H9 (cell line): ENCODE measurements at regions not wholly inside any gene's neighbourhood (a gene's known extent, or its start where the extent isn't known, plus 50 kb on each side); places are given as distances from the start of the nearest gene placed in this dataset.

Experiments used
- DNase-seq: peaks from one replicate; pipeline ENCODE4 v3.0.0-alpha.2; 2017
- H2AFZ ChIP-seq: one replicate; pipeline ENCODE4 v1.6.1; 2013; ENCODE audit warnings: mild to moderate bottlenecking, low read length, control low read depth, moderate library complexity
- H2AK5ac ChIP-seq: 2 replicates; pipeline ENCODE4 v1.6.1; 2013; ENCODE audit warnings: low read length, control low read depth, mixed read lengths; ENCODE audit not compliant: insufficient read length
- H2BK120ac ChIP-seq: one replicate; pipeline ENCODE4 v1.6.1; 2013; ENCODE audit warnings: low read depth, mild to moderate bottlenecking, low read length, control low read depth, inconsistent platforms; ENCODE audit not compliant: poor library complexity, severe bottlenecking
- H2BK12ac ChIP-seq: 2 replicates; pipeline ENCODE4 v1.6.1; 2013; ENCODE audit warnings: low read length, control low read depth, mixed read lengths, low read depth; ENCODE audit not compliant: insufficient read length
- H2BK15ac ChIP-seq: 2 replicates; pipeline ENCODE4 v1.6.1; 2013; ENCODE audit warnings: low read depth, low read length, control low read depth
- H2BK20ac ChIP-seq: one replicate; pipeline ENCODE4 v1.6.1; 2013; ENCODE audit warnings: low read depth, mild to moderate bottlenecking, low read length, control low read depth, inconsistent platforms; ENCODE audit not compliant: poor library complexity, severe bottlenecking
- H2BK5ac ChIP-seq: 2 replicates; pipeline ENCODE4 v1.6.1; 2013; ENCODE audit warnings: low read length, control low read depth, mixed read lengths; ENCODE audit not compliant: insufficient read length
- H3K14ac ChIP-seq: 2 replicates; pipeline ENCODE4 v1.6.1; 2013; ENCODE audit warnings: low read length, control low read depth; ENCODE audit not compliant: insufficient read depth
- H3K18ac ChIP-seq: 2 replicates; pipeline ENCODE4 v1.6.1; 2013; ENCODE audit warnings: low read depth, mild to moderate bottlenecking, mixed read lengths, low read length, control low read depth; ENCODE audit not compliant: insufficient read length
- H3K23ac ChIP-seq: 2 replicates; pipeline ENCODE4 v1.6.1; 2013; ENCODE audit warnings: low read length, control low read depth, mixed read lengths, low read depth; ENCODE audit not compliant: insufficient read length
- H3K23me2 ChIP-seq: 2 replicates; pipeline ENCODE4 v1.6.1; 2013; ENCODE audit warnings: low read depth, mild to moderate bottlenecking, mixed read lengths, low read length, control low read depth; ENCODE audit not compliant: insufficient read length, poor library complexity, severe bottlenecking
- H3K27ac ChIP-seq: 2 replicates; pipeline ENCODE4 v1.5.1; 2013; ENCODE audit warnings: low read length, control low read depth, mixed read lengths, low read depth; ENCODE audit not compliant: insufficient read length
- H3K27me3 ChIP-seq: 2 replicates; pipeline ENCODE4 v1.6.1; 2013; ENCODE audit warnings: low read length, control low read depth, inconsistent platforms; ENCODE audit not compliant: insufficient read depth
- H3K4ac ChIP-seq: 2 replicates; pipeline ENCODE4 v1.6.1; 2013; ENCODE audit warnings: low read depth, mild to moderate bottlenecking, control low read depth, inconsistent platforms, low read length, moderate library complexity
- H3K4me1 ChIP-seq: 2 replicates; pipeline ENCODE4 v1.6.1; 2013; ENCODE audit warnings: low read length, control low read depth, inconsistent platforms; ENCODE audit not compliant: insufficient read depth
- H3K4me2 ChIP-seq: 2 replicates; pipeline ENCODE4 v1.6.1; 2013; ENCODE audit warnings: low read length, control low read depth, mixed read lengths; ENCODE audit not compliant: insufficient read length, insufficient read depth
- H3K56ac ChIP-seq: 2 replicates; pipeline ENCODE4 v1.6.1; 2013; ENCODE audit warnings: low read depth, mild to moderate bottlenecking, mixed read lengths, low read length, control low read depth; ENCODE audit not compliant: insufficient read length
- H3K79me1 ChIP-seq: 2 replicates; pipeline ENCODE4 v1.6.1; 2013; ENCODE audit warnings: low read depth, mild to moderate bottlenecking, moderate library complexity, low read length, control low read depth, inconsistent platforms; ENCODE audit not compliant: insufficient read depth, poor library complexity, severe bottlenecking
- H3K79me2 ChIP-seq: 2 replicates; pipeline ENCODE4 v1.6.1; 2013; ENCODE audit warnings: low read length, control low read depth, inconsistent platforms; ENCODE audit not compliant: insufficient read depth
- H3K9ac ChIP-seq: 2 replicates; pipeline ENCODE4 v1.6.1; 2013; ENCODE audit warnings: low read length, control low read depth, mixed read lengths; ENCODE audit not compliant: insufficient read length; ENCODE audit errors: extremely low read depth
- H3K9me3 ChIP-seq: one replicate; pipeline ENCODE4 v1.6.1; 2013; ENCODE audit warnings: low read depth, low read length, inconsistent platforms; ENCODE audit not compliant: control insufficient read depth
- H3T11ph ChIP-seq: one replicate; pipeline ENCODE4 v1.6.1; 2013; ENCODE audit warnings: mild to moderate bottlenecking, low read length, control low read depth, inconsistent platforms
- H4K20me1 ChIP-seq: one replicate; pipeline ENCODE4 v1.6.1; 2013; ENCODE audit not compliant: control insufficient read depth, insufficient read length, insufficient read depth
- H4K5ac ChIP-seq: 2 replicates; pipeline ENCODE4 v1.6.1; 2013; ENCODE audit warnings: low read depth, mild to moderate bottlenecking, mixed read lengths, low read length, control low read depth; ENCODE audit not compliant: insufficient read length
- H4K8ac ChIP-seq: replicated peaks from 2 replicates; pipeline ENCODE4 v1.6.1; 2013; ENCODE audit warnings: low read length, control low read depth, mixed read lengths, low read depth; ENCODE audit not compliant: insufficient read length
- H4K91ac ChIP-seq: 2 replicates; pipeline ENCODE4 v1.6.1; 2013; ENCODE audit warnings: low read depth, mild to moderate bottlenecking, moderate library complexity, mixed read lengths, low read length, control low read depth; ENCODE audit not compliant: insufficient read length
- H3K27ac Mint-ChIP-seq, 3 experiments: 2 replicates in 2 of 3; 3 replicates in 1 of 3; pipeline ENCODE4 v1.8.0; 2020 to 2021; ENCODE audit warnings: mixed read lengths in 3 of 3, mild to moderate bottlenecking in 1 of 3, moderate library complexity in 1 of 3
- H3K27me3 Mint-ChIP-seq: 2 replicates; pipeline ENCODE4 v1.8.0; 2021; ENCODE audit warnings: low read depth, mild to moderate bottlenecking, moderate library complexity, mixed read lengths
- H3K36me3 Mint-ChIP-seq, 3 experiments: 2 replicates in 2 of 3; 3 replicates in 1 of 3; pipeline ENCODE4 v1.8.0; 2020 to 2021; ENCODE audit warnings: low read depth in 3 of 3, mixed read lengths in 3 of 3; ENCODE audit not compliant: insufficient read depth in 1 of 3
- H3K4me1 Mint-ChIP-seq, 2 experiments: 2 replicates each; pipeline ENCODE4 v1.8.0; 2020; ENCODE audit warnings: mixed read lengths in 2 of 2
- H3K4me3 Mint-ChIP-seq, 2 experiments: 2 replicates in 1 of 2; 3 replicates in 1 of 2; pipeline ENCODE4 v1.8.0; 2020 to 2021; ENCODE audit warnings: mild to moderate bottlenecking in 2 of 2, mixed read lengths in 2 of 2, moderate library complexity in 1 of 2
- H3K9me3 Mint-ChIP-seq, 2 experiments: 2 replicates in 1 of 2; 3 replicates in 1 of 2; pipeline ENCODE4 v1.8.0; 2020; ENCODE audit warnings: mild to moderate bottlenecking in 2 of 2, mixed read lengths in 2 of 2, moderate library complexity in 1 of 2
- CTCF ChIP-seq: fragments of 200-600 bp; sonication (generic); conservative IDR thresholded peaks from 3 replicates; pipeline ENCODE4 v1.8.0; 2021; ENCODE audit warnings: antibody characterized with exemption, mild to moderate bottlenecking
- WGBS: extraction: QIAGEN DNeasy Blood & Tissue Kit; methylation state at CpG from one replicate; pipeline ENCODE4 v1.1.7; 2013; ENCODE audit warnings: missing lambda C conversion rate, low lambda C conversion rate, mixed read lengths; ENCODE audit not compliant: insufficient read length; ENCODE audit errors: extremely low coverage; 5-methylcytosine and 5-hydroxymethylcytosine counted together

- H2BK12ac ChIP-seq: no peak overlapping the region
- H3K27ac ChIP-seq: no peak overlapping the region
- H3K18ac ChIP-seq: no peak overlapping the region
- no peak overlapping the region for H3T11ph ChIP-seq
- no peak overlapping the region for H3K56ac ChIP-seq
- H3K79me2 ChIP-seq: no peaks in the 10 kb centered on the region
- no peak overlapping the region for H3K4ac ChIP-seq
- no peak overlapping the region for H4K91ac ChIP-seq
- H3K9ac ChIP-seq: no peak overlapping the region
- H3K4me3 Mint-ChIP-seq: no peak overlapping the region
- H3K4me2 ChIP-seq: no peak overlapping the region
- H3K14ac ChIP-seq: no peak overlapping the region
- no peak overlapping the region for H2BK5ac ChIP-seq
- H3K23me2 ChIP-seq: no peaks in the 10 kb centered on the region
- H2BK15ac ChIP-seq: no peak overlapping the region
- no peaks in the 10 kb centered on the region for H3K9me3 Mint-ChIP-seq
- no peak for DNase-seq
- no peaks in the 10 kb centered on the region for H3K4me1 ChIP-seq
- no peak overlapping the region for H3K23ac ChIP-seq
- no peaks in the 10 kb centered on the region for H3K27me3 Mint-ChIP-seq
- no peaks in the 10 kb centered on the region for H3K79me1 ChIP-seq
- H3K4me1 Mint-ChIP-seq: peaks cover 7 to 9% of the 10 kb centered on the region in 2 experiments
- no peaks in the 10 kb centered on the region for H3K36me3 Mint-ChIP-seq
- TF ChIP-seq CTCF: no peak
- no peaks in the 10 kb centered on the region for H3K27me3 ChIP-seq
- no peak overlapping the region for H4K8ac ChIP-seq
- H2BK20ac ChIP-seq: no peak overlapping the region
- H2BK120ac ChIP-seq: no peak overlapping the region
- no peaks in the 10 kb centered on the region for H3K9me3 ChIP-seq
- H3K27ac Mint-ChIP-seq: no peak overlapping the region
- no peak overlapping the region for H4K5ac ChIP-seq
- no CpG with 5 or more reads among the region's 5 CpGs for WGBS
- H2AK5ac ChIP-seq: no peak overlapping the region
- H2AFZ ChIP-seq: no peak overlapping the region
- no peaks in the 10 kb centered on the region for H4K20me1 ChIP-seq
Observed at GRCh38 chr13:44800626-44801025, 188.6 kb downstream of the NUFIP1 start.
